GM21576 (cell line): ENCODE measurements at regions not wholly inside any gene's neighbourhood (a gene's known extent, or its start where the extent isn't known, plus 50 kb on each side); places are given as distances from the start of the nearest gene placed in this dataset.

ENCODE experiments used
- ATAC-seq: cut with Tn5 transposase; IDR thresholded peaks from one replicate; pipeline ENCODE4 v1.9.1; 2021; ENCODE audit warnings: mild to moderate bottlenecking, moderate library complexity; ENCODE audit not compliant: unreplicated experiment

GRCh38 chr4:31051565-31051964 lies 331.4 kb downstream of the PCDH7 start:
- no peak for ATAC-seq

- no peak for ATAC-seq
Observed at GRCh38 chr4:31052519-31052918, 332.4 kb downstream of the PCDH7 start.

GRCh38 chr4:31053451-31053850 lies 333.3 kb downstream of the PCDH7 start:
- no peak for ATAC-seq

GRCh38 chr4:31054295-31054694 lies 334.1 kb downstream of the PCDH7 start:
- no peak for ATAC-seq

GRCh38 chr4:31058656-31059055 lies 338.5 kb downstream of the PCDH7 start:
- ATAC-seq, result no peak

- no peak for ATAC-seq
Observed at GRCh38 chr4:31059753-31060522, 339.8 kb downstream of the PCDH7 start.

GRCh38 chr4:31065086-31065485 lies 344.9 kb downstream of the PCDH7 start:
- no peak for ATAC-seq

- ATAC-seq, result no peak
Observed at GRCh38 chr4:31068257-31069075, 348.3 kb downstream of the PCDH7 start.

GRCh38 chr4:31069151-31069550 lies 349.0 kb downstream of the PCDH7 start:
- ATAC-seq, result no peak

GRCh38 chr4:31071508-31072486 lies 351.6 kb downstream of the PCDH7 start:
- ATAC-seq, result no peak

- no peak for ATAC-seq
Observed at GRCh38 chr4:31075969-31076368, 355.8 kb downstream of the PCDH7 start.

GRCh38 chr4:31078661-31079060 lies 358.5 kb downstream of the PCDH7 start:
- ATAC-seq, result no peak

GRCh38 chr4:31080887-31081286 lies 360.7 kb downstream of the PCDH7 start:
- ATAC-seq, result no peak

- no peak for ATAC-seq
Observed at GRCh38 chr4:31081366-31081765, 361.2 kb downstream of the PCDH7 start.

GRCh38 chr4:31083456-31083855 lies 363.3 kb downstream of the PCDH7 start:
- no peak for ATAC-seq

GRCh38 chr4:31084806-31085416 lies 364.7 kb downstream of the PCDH7 start:
- no peak for ATAC-seq

- ATAC-seq, result no peak
Observed at GRCh38 chr4:31085689-31086088, 365.5 kb downstream of the PCDH7 start.

GRCh38 chr4:31086756-31087330 lies 366.7 kb downstream of the PCDH7 start:
- no peak for ATAC-seq

GRCh38 chr4:31088600-31089230 lies 368.5 kb downstream of the PCDH7 start:
- no peak for ATAC-seq

GRCh38 chr4:31089815-31090214 lies 369.6 kb downstream of the PCDH7 start:
- ATAC-seq, result no peak
